Hepatocyte (in vitro differentiated cells): ENCODE measurements at regions not wholly inside any gene's neighbourhood (a gene's known extent, or its start where the extent isn't known, plus 50 kb on each side); places are given as distances from the start of the nearest gene placed in this dataset.

Experiments used
- DNase-seq: peaks from one replicate; pipeline ENCODE4 v3.0.0-alpha.2; 2016; ENCODE audit warnings: low spot score
- H2AFZ ChIP-seq: fragments of 200-600 bp; sonication (generic); 2 replicates; pipeline ENCODE4 v1.6.0; 2016; ENCODE audit warnings: antibody characterized with exemption, mild to moderate bottlenecking
- H3K27ac ChIP-seq: fragments of 200-600 bp; sonication (generic); 2 replicates; pipeline ENCODE4 v1.5.1; 2016; ENCODE audit warnings: mild to moderate bottlenecking
- H3K27me3 ChIP-seq: fragments of 200-600 bp; sonication (generic); 2 replicates; pipeline ENCODE4 v1.6.1; 2016
- H3K36me3 ChIP-seq: fragments of 200-600 bp; sonication (generic); replicated peaks from 2 replicates; pipeline ENCODE4 v1.5.1; 2016; ENCODE audit warnings: low read depth; ENCODE audit not compliant: insufficient read depth
- H3K4me1 ChIP-seq: fragments of 200-600 bp; sonication (generic); 2 replicates; pipeline ENCODE4 v1.5.1; 2016; ENCODE audit warnings: mild to moderate bottlenecking, moderate library complexity; ENCODE audit not compliant: insufficient read depth
- H3K4me2 ChIP-seq: fragments of 200-600 bp; sonication (generic); 2 replicates; pipeline ENCODE4 v1.6.0; 2016
- H3K4me3 ChIP-seq: fragments of 200-600 bp; sonication (generic); 2 replicates; pipeline ENCODE4 v1.5.1; 2016; ENCODE audit warnings: mild to moderate bottlenecking
- H3K79me2 ChIP-seq: fragments of 200-600 bp; sonication (generic); 2 replicates; pipeline ENCODE4 v1.6.0; 2017; ENCODE audit warnings: mild to moderate bottlenecking
- H3K9me2 ChIP-seq: fragments of 200-600 bp; sonication (generic); replicated peaks from 2 replicates; pipeline ENCODE4 v1.6.0; 2017; ENCODE audit warnings: mild to moderate bottlenecking; ENCODE audit not compliant: insufficient read depth
- H3K9me3 ChIP-seq: fragments of 200-600 bp; sonication (generic); 2 replicates; pipeline ENCODE4 v1.5.1; 2016; ENCODE audit warnings: low read depth, mild to moderate bottlenecking
- H4K20me1 ChIP-seq: fragments of 200-600 bp; sonication (generic); 2 replicates; pipeline ENCODE4 v1.6.0; 2016; ENCODE audit warnings: mild to moderate bottlenecking; ENCODE audit not compliant: insufficient read depth, poor library complexity, severe bottlenecking
- EZH2 ChIP-seq: fragments of 200-600 bp; sonication (generic); IDR thresholded peaks from 2 replicates; pipeline ENCODE4 v1.6.1; 2016; ENCODE audit warnings: antibody characterized with exemption, mild to moderate bottlenecking, borderline replicate concordance
- EZH2phosphoT487 ChIP-seq: fragments of 200-600 bp; sonication (generic); IDR thresholded peaks from one replicate; pipeline ENCODE4 v1.6.1; 2018; ENCODE audit warnings: antibody characterized with exemption, mild to moderate bottlenecking, low read depth, moderate library complexity; ENCODE audit not compliant: unreplicated experiment, severe bottlenecking
- WGBS: methylation state at CpG from one replicate; pipeline ENCODE4 v1.1.6; 2016; ENCODE audit warnings: low lambda C conversion rate; ENCODE audit errors: missing lambda C conversion rate; 5-methylcytosine and 5-hydroxymethylcytosine counted together
- TF ChIP-seq, protein P1 (sequence below): fragments of 200-600 bp; sonication (generic); IDR thresholded peaks from 2 replicates; pipeline ENCODE4 v1.5.1; 2016; ENCODE audit warnings: antibody characterized with exemption, mild to moderate bottlenecking; ENCODE audit not compliant: poor library complexity

DNA sequence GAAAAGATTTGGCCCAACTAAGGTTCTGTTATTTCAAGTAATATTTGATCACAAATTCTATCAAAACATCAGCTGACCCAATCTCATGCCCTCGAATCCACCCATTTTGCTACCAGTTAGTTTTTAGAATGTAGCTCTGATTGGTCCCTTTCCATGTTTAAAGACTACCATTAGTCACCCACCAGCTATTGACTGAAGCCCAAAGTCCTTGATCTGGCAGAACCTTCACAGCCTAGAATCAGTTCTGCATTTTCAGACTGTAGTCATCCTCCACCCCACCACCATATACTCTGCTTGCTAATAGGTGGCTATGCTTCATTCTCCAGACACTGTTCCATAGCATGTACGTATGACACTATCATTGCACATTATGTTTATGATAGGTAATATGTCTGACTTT lies 182.2 kb upstream of the TARS1 start:
- Histone ChIP-seq H3K36me3 (no peaks in the 10 kb centered on the region), H3K9me2 (no peaks in the 10 kb centered on the region), H3K27me3 (no peaks in the 10 kb centered on the region), H3K4me3 (no peak overlapping the region), H3K4me1 (no peaks in the 10 kb centered on the region), H4K20me1 (no peaks in the 10 kb centered on the region), H3K4me2 (no peak overlapping the region), H3K9me3 (no peaks in the 10 kb centered on the region), H3K27ac (no peak overlapping the region), H3K79me2 (no peaks in the 10 kb centered on the region), H2AFZ (no peak overlapping the region)
- TF ChIP-seq EZH2phosphoT487 (no peak), EZH2 (no peak)
- TF ChIP-seq, protein P1, sequence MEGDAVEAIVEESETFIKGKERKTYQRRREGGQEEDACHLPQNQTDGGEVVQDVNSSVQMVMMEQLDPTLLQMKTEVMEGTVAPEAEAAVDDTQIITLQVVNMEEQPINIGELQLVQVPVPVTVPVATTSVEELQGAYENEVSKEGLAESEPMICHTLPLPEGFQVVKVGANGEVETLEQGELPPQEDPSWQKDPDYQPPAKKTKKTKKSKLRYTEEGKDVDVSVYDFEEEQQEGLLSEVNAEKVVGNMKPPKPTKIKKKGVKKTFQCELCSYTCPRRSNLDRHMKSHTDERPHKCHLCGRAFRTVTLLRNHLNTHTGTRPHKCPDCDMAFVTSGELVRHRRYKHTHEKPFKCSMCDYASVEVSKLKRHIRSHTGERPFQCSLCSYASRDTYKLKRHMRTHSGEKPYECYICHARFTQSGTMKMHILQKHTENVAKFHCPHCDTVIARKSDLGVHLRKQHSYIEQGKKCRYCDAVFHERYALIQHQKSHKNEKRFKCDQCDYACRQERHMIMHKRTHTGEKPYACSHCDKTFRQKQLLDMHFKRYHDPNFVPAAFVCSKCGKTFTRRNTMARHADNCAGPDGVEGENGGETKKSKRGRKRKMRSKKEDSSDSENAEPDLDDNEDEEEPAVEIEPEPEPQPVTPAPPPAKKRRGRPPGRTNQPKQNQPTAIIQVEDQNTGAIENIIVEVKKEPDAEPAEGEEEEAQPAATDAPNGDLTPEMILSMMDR = no peak
- DNase-seq = no peak
- WGBS = 96% methylated on average over 2 of the region's 2 CpGs

DNA sequence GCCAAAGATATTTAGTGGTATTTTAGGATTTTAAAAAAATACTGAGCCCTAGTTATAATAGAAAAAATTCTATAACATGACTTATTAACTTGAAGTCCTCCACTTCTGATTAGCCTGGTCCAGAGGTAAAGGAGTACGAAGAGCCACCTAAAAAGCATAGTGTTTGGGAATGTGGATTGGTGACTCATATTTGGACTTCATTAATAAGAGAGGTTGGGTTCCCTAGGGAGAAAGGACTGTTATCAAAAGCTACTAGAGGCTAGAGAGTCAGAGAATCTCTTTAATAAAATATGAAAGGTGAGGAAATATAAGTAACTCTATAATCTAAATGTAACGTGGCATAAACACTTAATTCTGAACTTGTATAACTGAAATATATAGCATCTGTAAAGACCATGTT lies 180.7 kb upstream of the TARS1 start:
- no peaks in the 10 kb centered on the region for H3K27me3 ChIP-seq
- H3K4me3 ChIP-seq = no peak overlapping the region
- peaks cover 3% of the 10 kb centered on the region for H3K9me3 ChIP-seq
- no peaks in the 10 kb centered on the region for H4K20me1 ChIP-seq
- no peaks in the 10 kb centered on the region for H3K36me3 ChIP-seq
- no peaks in the 10 kb centered on the region for H3K4me1 ChIP-seq
- WGBS = 90% methylated on average over 2 of the region's 2 CpGs
- H3K4me2 ChIP-seq = no peak overlapping the region
- TF ChIP-seq EZH2 = no peak
- no peak for TF ChIP-seq EZH2phosphoT487
- TF ChIP-seq, protein P1 = no peak
- H3K27ac ChIP-seq = no peak overlapping the region
- no peaks in the 10 kb centered on the region for H3K79me2 ChIP-seq
- no peaks in the 10 kb centered on the region for H3K9me2 ChIP-seq
- DNase-seq = no peak
- no peak overlapping the region for H2AFZ ChIP-seq

DNA sequence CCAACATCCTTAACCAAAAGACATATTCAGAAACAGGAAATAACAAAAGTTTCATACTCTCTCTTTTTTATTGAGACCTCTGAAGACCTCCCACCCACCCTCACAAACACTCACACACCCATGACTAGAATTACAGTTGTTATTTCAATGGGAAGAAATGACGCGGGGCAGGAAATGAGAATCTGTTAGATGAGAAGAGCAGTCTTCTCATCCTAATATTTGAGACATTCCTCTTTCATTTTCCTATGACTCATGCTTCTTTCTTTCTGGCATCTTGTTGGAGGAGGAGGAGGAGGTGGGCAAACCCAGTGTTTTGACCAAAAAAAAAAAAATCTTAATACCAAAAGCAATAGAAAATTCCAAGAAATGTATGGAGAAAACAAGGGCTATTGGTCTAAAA lies 179.5 kb upstream of the TARS1 start:
- no peak overlapping the region for H3K27ac ChIP-seq
- H3K36me3 ChIP-seq = no peaks in the 10 kb centered on the region
- no peaks in the 10 kb centered on the region for H3K4me1 ChIP-seq
- no peak overlapping the region for H3K4me3 ChIP-seq
- no peaks in the 10 kb centered on the region for H3K9me2 ChIP-seq
- no peak overlapping the region for H3K4me2 ChIP-seq
- H3K27me3 ChIP-seq = no peaks in the 10 kb centered on the region
- no peaks in the 10 kb centered on the region for H3K79me2 ChIP-seq
- peaks cover 3% of the 10 kb centered on the region for H3K9me3 ChIP-seq
- no peak for DNase-seq
- 88% methylated on average over 2 of the region's 2 CpGs for WGBS
- H2AFZ ChIP-seq = no peak overlapping the region
- H4K20me1 ChIP-seq = no peaks in the 10 kb centered on the region
- TF ChIP-seq EZH2phosphoT487 (no peak), EZH2 (no peak)

DNA sequence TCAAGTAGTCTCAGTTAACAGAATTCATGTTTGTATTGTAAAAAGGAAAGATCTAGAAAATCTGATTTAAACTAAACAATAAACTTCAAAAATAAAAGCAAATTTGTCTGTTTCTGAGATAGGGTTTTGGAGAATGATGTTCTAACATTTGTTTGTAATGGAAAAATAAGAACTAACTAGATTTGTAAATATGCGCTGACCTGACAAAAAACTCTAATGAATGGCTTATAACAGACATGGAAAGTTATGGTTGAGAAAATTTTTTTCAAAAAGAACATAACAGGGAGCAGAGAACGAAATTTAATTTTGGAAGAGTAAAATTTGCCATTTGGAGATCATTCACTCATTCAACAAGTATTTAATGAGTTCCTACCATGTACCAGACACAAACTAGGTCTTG lies 179.0 kb upstream of the TARS1 start:
- Histone ChIP-seq H2AFZ (no peak overlapping the region), H3K4me2 (no peak overlapping the region), H3K79me2 (no peaks in the 10 kb centered on the region), H3K9me2 (no peaks in the 10 kb centered on the region), H3K27me3 (no peaks in the 10 kb centered on the region), H3K27ac (no peak overlapping the region), H3K4me1 (no peaks in the 10 kb centered on the region), H4K20me1 (no peaks in the 10 kb centered on the region), H3K9me3 (peaks cover 3% of the 10 kb centered on the region), H3K36me3 (no peaks in the 10 kb centered on the region), H3K4me3 (no peak overlapping the region)
- 86% methylated on average over 2 of the region's 2 CpGs for WGBS
- TF ChIP-seq EZH2 (no peak), EZH2phosphoT487 (no peak)
- TF ChIP-seq, protein P1 = no peak
- no peak for DNase-seq
